ENCODE measurements at regions not wholly inside any gene's neighbourhood (a gene's known extent, or its start where the extent isn't known, plus 50 kb on each side); places are given as distances from the start of the nearest gene placed in this dataset.
"Not testable (repeated sequence)": the region's sequence is repeated elsewhere in the genome, so short reads cannot be mapped to it uniquely, and the experiment has no call there.

DNA sequence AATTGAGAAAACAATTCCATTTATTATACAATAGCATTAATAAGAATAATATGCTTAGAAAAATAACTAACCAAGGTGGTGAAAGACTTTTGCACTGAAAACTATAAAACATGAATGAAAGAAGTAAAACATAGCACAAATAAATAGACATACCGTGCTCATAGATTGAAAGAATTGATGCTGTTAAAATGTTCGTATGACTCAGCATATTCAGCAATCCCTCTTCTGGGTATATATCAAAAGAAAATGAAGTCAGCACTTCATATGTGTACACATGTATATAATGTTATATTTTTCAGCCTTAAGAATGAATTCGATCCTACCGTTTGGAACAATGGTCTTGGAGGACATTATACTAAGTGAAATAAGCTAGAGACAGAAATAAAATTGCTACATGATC, 716.3 kb downstream of the GLUD2 start:
- Mint-ChIP-seq H3K9me3 (ENCODE audit: low read depth, unreplicated experiment) (no peaks in the 10 kb centered on the region), H3K4me1 (ENCODE audit: low read depth, unreplicated experiment) (no peaks in the 10 kb centered on the region), H3K36me3 (ENCODE audit: insufficient read depth, unreplicated experiment) (no peaks in the 10 kb centered on the region), H3K27ac (ENCODE audit: unreplicated experiment) (no peak overlapping the region), H3K4me3 (ENCODE audit: low read depth, unreplicated experiment) (no peak overlapping the region), H3K27me3 (ENCODE audit: unreplicated experiment) (no peaks in the 10 kb centered on the region)
- no TSS peak for BruUV-seq (replicated peaks)
- CTCF ChIA-PET = no interaction called here
- DNase-seq = no peak
- intact Hi-C loops (cut with micrococcal nuclease; ENCODE audit: unreplicated experiment) = no loop called here
- TF ChIP-seq, protein P1, sequence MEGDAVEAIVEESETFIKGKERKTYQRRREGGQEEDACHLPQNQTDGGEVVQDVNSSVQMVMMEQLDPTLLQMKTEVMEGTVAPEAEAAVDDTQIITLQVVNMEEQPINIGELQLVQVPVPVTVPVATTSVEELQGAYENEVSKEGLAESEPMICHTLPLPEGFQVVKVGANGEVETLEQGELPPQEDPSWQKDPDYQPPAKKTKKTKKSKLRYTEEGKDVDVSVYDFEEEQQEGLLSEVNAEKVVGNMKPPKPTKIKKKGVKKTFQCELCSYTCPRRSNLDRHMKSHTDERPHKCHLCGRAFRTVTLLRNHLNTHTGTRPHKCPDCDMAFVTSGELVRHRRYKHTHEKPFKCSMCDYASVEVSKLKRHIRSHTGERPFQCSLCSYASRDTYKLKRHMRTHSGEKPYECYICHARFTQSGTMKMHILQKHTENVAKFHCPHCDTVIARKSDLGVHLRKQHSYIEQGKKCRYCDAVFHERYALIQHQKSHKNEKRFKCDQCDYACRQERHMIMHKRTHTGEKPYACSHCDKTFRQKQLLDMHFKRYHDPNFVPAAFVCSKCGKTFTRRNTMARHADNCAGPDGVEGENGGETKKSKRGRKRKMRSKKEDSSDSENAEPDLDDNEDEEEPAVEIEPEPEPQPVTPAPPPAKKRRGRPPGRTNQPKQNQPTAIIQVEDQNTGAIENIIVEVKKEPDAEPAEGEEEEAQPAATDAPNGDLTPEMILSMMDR (IDR thresholded peaks at IDR 0.05; ENCODE audit: unreplicated experiment) = no peak

DNA sequence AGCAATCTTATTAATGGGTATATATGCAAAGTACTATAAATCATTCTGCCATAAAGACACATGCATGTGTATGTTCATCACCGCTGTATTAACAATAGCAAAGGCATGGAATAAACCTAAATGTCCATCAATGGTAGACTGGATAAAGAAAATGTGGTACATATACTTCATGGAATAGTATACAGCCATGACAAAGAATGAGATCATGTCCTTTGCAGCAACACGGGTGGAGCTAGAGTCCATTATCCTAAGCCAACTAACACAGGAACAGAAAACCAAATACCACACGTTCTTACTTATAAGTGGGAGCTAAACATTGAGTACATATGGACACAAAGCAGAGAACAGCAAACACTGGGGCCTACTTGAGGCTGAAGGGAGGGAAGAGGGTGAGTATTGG, 720.8 kb downstream of the GLUD2 start:
- CTCF ChIA-PET; H3K27ac Mint-ChIP-seq (ENCODE audit: unreplicated experiment); H3K36me3 Mint-ChIP-seq (ENCODE audit: insufficient read depth, unreplicated experiment); H3K27me3 Mint-ChIP-seq (ENCODE audit: unreplicated experiment); DNase-seq; intact Hi-C loops (cut with micrococcal nuclease; ENCODE audit: unreplicated experiment); BruUV-seq (replicated peaks); H3K4me1 Mint-ChIP-seq (ENCODE audit: low read depth, unreplicated experiment); H3K4me3 Mint-ChIP-seq (ENCODE audit: low read depth, unreplicated experiment); H3K9me3 Mint-ChIP-seq (ENCODE audit: low read depth, unreplicated experiment): not testable (repeated sequence)

DNA sequence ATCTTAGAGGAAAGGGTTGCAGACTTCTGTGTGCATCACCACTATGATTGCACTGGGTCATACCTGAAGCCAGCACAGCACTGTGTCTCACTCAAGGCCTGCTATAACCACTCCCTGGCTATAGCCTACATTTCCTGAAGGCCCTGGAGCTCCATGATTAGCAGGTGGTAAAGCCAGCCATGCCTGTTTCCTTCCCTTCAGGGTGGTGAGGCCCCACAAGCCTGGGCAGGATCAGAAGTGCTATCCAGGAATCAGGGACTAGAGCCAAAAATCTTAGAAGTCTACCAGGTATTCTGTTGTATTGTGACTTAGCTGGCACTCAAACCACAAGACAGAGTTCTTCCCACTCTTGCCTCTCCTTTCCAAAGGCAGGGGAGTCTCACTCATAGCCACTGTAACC, 734.6 kb downstream of the GLUD2 start:
- no peaks in the 10 kb centered on the region for H3K4me1 Mint-ChIP-seq (ENCODE audit: low read depth, unreplicated experiment)
- intact Hi-C loops (cut with micrococcal nuclease; ENCODE audit: unreplicated experiment) = no loop called here
- no peak overlapping the region for H3K4me3 Mint-ChIP-seq (ENCODE audit: low read depth, unreplicated experiment)
- no peak for DNase-seq
- no peaks in the 10 kb centered on the region for H3K27me3 Mint-ChIP-seq (ENCODE audit: unreplicated experiment)
- TF ChIP-seq, protein P1 (IDR thresholded peaks at IDR 0.05; ENCODE audit: unreplicated experiment) = no peak
- no peaks in the 10 kb centered on the region for H3K36me3 Mint-ChIP-seq (ENCODE audit: insufficient read depth, unreplicated experiment)
- CTCF ChIA-PET = no interaction called here
- no TSS peak for BruUV-seq (replicated peaks)
- no peak overlapping the region for H3K27ac Mint-ChIP-seq (ENCODE audit: unreplicated experiment)
- peaks cover 2% of the 10 kb centered on the region for H3K9me3 Mint-ChIP-seq (ENCODE audit: low read depth, unreplicated experiment)

DNA sequence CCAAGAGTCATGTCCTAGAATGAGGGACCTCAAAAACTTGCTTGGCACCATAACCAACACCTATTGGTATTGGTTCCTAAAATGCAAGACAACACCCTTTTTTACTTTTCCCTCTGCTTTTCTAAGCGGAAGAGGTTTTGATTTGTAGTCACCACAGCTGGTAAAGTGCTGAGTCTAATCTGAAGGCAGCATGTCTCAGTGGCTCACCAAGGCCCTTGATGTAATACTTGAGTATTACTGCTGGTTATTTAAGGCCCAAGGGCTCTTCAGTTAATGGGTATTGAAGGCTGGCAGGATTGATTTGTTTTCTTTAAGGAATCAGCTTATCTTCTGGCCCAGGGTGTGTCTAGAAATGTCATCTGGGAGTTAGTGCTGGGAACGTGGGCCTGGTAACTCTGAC, 735.1 kb downstream of the GLUD2 start:
- Mint-ChIP-seq H3K4me1 (ENCODE audit: low read depth, unreplicated experiment) (peaks cover 5% of the 10 kb centered on the region), H3K36me3 (ENCODE audit: insufficient read depth, unreplicated experiment) (no peaks in the 10 kb centered on the region), H3K27ac (ENCODE audit: unreplicated experiment) (no peak overlapping the region), H3K27me3 (ENCODE audit: unreplicated experiment) (no peaks in the 10 kb centered on the region), H3K9me3 (ENCODE audit: low read depth, unreplicated experiment) (peaks cover 2% of the 10 kb centered on the region), H3K4me3 (ENCODE audit: low read depth, unreplicated experiment) (no peak overlapping the region)
- intact Hi-C loops (cut with micrococcal nuclease; ENCODE audit: unreplicated experiment) = no loop called here
- CTCF ChIA-PET = no interaction called here
- no TSS peak for BruUV-seq (replicated peaks)
- TF ChIP-seq, protein P1 (IDR thresholded peaks at IDR 0.05; ENCODE audit: unreplicated experiment) = no peak
- no peak for DNase-seq

DNA sequence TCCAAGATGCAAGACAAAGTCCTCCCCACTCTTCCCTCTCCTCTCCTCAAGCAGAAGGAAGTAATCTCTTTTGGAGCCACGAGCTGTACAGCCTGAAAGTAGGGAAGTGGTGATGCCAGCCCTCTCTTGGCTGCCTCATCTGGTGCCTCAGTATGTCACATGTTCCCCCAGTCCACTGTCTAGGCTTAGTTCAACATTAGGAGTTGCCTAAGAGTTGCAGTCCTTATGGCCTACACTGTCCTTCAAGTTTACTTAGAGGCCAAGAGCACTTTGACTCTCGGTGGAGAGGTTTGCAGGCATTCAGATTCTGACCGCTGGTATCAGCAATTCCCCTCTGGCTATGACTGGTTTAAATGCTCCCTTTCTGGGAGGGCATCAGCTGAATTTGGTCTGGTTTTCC, 735.6 kb downstream of the GLUD2 start:
- Mint-ChIP-seq H3K27me3 (ENCODE audit: unreplicated experiment) (no peaks in the 10 kb centered on the region), H3K9me3 (ENCODE audit: low read depth, unreplicated experiment) (peaks cover 2% of the 10 kb centered on the region), H3K36me3 (ENCODE audit: insufficient read depth, unreplicated experiment) (no peaks in the 10 kb centered on the region), H3K4me3 (ENCODE audit: low read depth, unreplicated experiment) (no peak overlapping the region), H3K27ac (ENCODE audit: unreplicated experiment) (no peak overlapping the region), H3K4me1 (ENCODE audit: low read depth, unreplicated experiment) (peaks cover 9% of the 10 kb centered on the region)
- no peak for DNase-seq
- TF ChIP-seq, protein P1 (IDR thresholded peaks at IDR 0.05; ENCODE audit: unreplicated experiment) = no peak
- CTCF ChIA-PET = no interaction called here
- intact Hi-C loops (cut with micrococcal nuclease; ENCODE audit: unreplicated experiment) = no loop called here
- no TSS peak for BruUV-seq (replicated peaks)
